ENCODE measurements at regions not wholly inside any gene's neighbourhood (a gene's known extent, or its start where the extent isn't known, plus 50 kb on each side); places are given as distances from the start of the nearest gene placed in this dataset.

- no peak overlapping the region for H3K4me3 ChIP-seq (ENCODE audit: low read depth, low read length)
- TF ChIP-seq CTCF (IDR thresholded peaks at IDR 0.05; ENCODE audit: insufficient read depth, low read depth, low read length, missing control alignments) = no peak
- no peak for DNase-seq (ENCODE audit: low read depth)
These were observed 85.7 kb downstream of the EN1 start for GRCh38 chr2:118761771-118762170.

- DNase-seq (ENCODE audit: low read depth) = no peak
- no peak overlapping the region for H3K4me3 ChIP-seq (ENCODE audit: low read depth, low read length)
- no peak for TF ChIP-seq CTCF (IDR thresholded peaks at IDR 0.05; ENCODE audit: insufficient read depth, low read depth, low read length, missing control alignments)
These were observed 91.5 kb downstream of the EN1 start for GRCh38 chr2:118755901-118756300.

- no peak for DNase-seq (ENCODE audit: low read depth)
- TF ChIP-seq CTCF (IDR thresholded peaks at IDR 0.05; ENCODE audit: insufficient read depth, low read depth, low read length, missing control alignments) = no peak
- no peak overlapping the region for H3K4me3 ChIP-seq (ENCODE audit: low read depth, low read length)
These were observed 92.1 kb downstream of the EN1 start for GRCh38 chr2:118755384-118755783.

- no peak for TF ChIP-seq CTCF (IDR thresholded peaks at IDR 0.05; ENCODE audit: insufficient read depth, low read depth, low read length, missing control alignments)
- H3K4me3 ChIP-seq (ENCODE audit: low read depth, low read length) = no peak overlapping the region
- no peak for DNase-seq (ENCODE audit: low read depth)
These were observed 94.6 kb downstream of the EN1 start for GRCh38 chr2:118752762-118753429.

GRCh38 chr2:118750959-118751565 lies 96.4 kb downstream of the EN1 start:
- no peak overlapping the region for H3K4me3 ChIP-seq (ENCODE audit: low read depth, low read length)
- no peak for DNase-seq (ENCODE audit: low read depth)
- no peak for TF ChIP-seq CTCF (IDR thresholded peaks at IDR 0.05; ENCODE audit: insufficient read depth, low read depth, low read length, missing control alignments)

- H3K4me3 ChIP-seq (ENCODE audit: low read depth, low read length) = no peak overlapping the region
- no peak for TF ChIP-seq CTCF (IDR thresholded peaks at IDR 0.05; ENCODE audit: insufficient read depth, low read depth, low read length, missing control alignments)
- DNase-seq (ENCODE audit: low read depth) = no peak
These were observed 99.1 kb downstream of the EN1 start for GRCh38 chr2:118748245-118748885.
